HFFc6 (cell line): ENCODE measurements at regions not wholly inside any gene's neighbourhood (a gene's known extent, or its start where the extent isn't known, plus 50 kb on each side); places are given as distances from the start of the nearest gene placed in this dataset.

Experiments used
- DNase-seq: peaks from one replicate; pipeline ENCODE4 v3.0.0-alpha.2; 2018
- H3K27ac Mint-ChIP-seq: 2 replicates; pipeline ENCODE4 v1.8.0; 2020; ENCODE audit warnings: mild to moderate bottlenecking, mixed read lengths
- H3K27me3 Mint-ChIP-seq: 2 replicates; pipeline ENCODE4 v1.8.0; 2021; ENCODE audit warnings: mild to moderate bottlenecking, moderate library complexity, mixed read lengths; ENCODE audit not compliant: insufficient read depth
- H3K36me3 Mint-ChIP-seq: 2 replicates; pipeline ENCODE4 v1.8.0; 2021; ENCODE audit warnings: low read depth, mixed read lengths
- H3K4me1 Mint-ChIP-seq: 2 replicates; pipeline ENCODE4 v1.8.0; 2020; ENCODE audit warnings: low read depth, mixed read lengths
- H3K4me3 Mint-ChIP-seq: 2 replicates; pipeline ENCODE4 v1.8.0; 2020; ENCODE audit warnings: mild to moderate bottlenecking, moderate library complexity, mixed read lengths
- H3K9me3 Mint-ChIP-seq: 2 replicates; pipeline ENCODE4 v1.8.0; 2020; ENCODE audit warnings: mild to moderate bottlenecking, mixed read lengths
- CTCF ChIP-seq: fragments of 200-600 bp; sonication (generic); IDR thresholded peaks from 2 replicates; pipeline ENCODE4 v1.5.0; 2021; ENCODE audit warnings: antibody characterized with exemption, mild to moderate bottlenecking

DNA sequence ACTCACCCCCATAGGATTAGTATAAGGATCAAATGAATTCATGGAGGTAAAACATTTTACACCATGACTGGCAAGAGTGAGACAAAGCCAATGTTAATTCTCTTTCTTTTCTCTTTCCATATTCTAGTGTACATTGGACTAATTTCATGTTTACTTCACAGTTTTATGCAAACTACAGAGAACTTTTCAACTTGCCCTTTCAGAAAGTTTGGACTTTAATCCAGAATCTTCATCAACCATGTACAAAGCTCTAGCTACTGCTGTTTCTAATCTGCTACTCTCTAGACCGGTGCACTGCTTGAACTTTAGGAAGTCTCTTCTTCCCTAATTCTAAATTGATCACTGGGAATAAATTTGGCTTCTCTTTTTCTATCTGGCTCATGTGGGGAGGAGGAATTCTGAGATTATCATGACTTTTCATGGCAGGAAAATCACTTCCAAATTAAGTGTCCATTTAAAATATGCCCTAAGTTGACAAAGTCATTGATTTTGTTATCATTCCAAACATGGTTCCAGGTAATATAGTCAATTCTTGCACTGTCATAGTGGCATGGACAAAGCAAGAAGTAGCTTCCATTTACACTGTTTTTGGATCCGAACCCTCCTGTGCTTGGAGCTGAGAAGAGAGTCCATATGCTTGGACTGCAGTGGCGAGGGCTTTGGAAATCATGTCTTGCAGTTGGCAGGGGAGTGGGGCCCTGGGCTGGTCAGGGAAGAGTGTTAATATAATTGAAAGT is 903.3 kb downstream of the CCSER2 start:
- Mint-ChIP-seq H3K9me3 (peaks cover 36% of the 10 kb centered on the region), H3K4me1 (no peaks in the 10 kb centered on the region), H3K27ac (no peak overlapping the region), H3K4me3 (no peak overlapping the region), H3K36me3 (no peaks in the 10 kb centered on the region), H3K27me3 (peaks cover 3% of the 10 kb centered on the region)
- no peak for TF ChIP-seq CTCF
- no peak for DNase-seq

DNA sequence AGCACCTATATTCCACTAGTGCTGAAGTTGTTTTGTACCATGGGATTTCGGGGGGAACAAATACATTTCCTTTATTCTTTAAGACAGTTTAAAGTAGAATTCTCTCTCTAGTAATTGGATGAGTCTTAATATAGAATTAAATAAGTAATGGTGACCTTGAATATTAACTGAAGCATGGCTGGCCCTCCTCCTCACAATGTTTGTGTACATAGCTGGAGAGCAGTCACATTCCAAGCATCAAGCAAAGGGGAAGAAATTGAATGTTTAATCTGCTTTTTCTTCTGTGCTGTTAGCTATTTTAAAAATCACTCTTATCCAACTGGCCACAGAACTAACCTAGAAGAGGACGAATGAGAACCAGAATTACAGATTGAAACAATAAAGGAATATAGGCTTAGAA is 906.9 kb downstream of the CCSER2 start:
- Mint-ChIP-seq H3K27ac (no peak overlapping the region), H3K9me3 (peaks cover 44% of the 10 kb centered on the region), H3K36me3 (no peaks in the 10 kb centered on the region; the same call in 1 of the 2 replicates), H3K27me3 (peaks cover 1% of the 10 kb centered on the region), H3K4me1 (no peaks in the 10 kb centered on the region), H3K4me3 (no peak overlapping the region)
- no peak for TF ChIP-seq CTCF
- no peak for DNase-seq

- H3K9me3 Mint-ChIP-seq: peaks cover 68% of the 10 kb centered on the region
- no peak overlapping the region for H3K27ac Mint-ChIP-seq
- no peak for TF ChIP-seq CTCF
- H3K27me3 Mint-ChIP-seq: peaks cover 1% of the 10 kb centered on the region
- H3K4me1 Mint-ChIP-seq: no peaks in the 10 kb centered on the region
- DNase-seq: no peak
- H3K36me3 Mint-ChIP-seq: no peaks in the 10 kb centered on the region; the same call in 1 of the 2 replicates
- no peak overlapping the region for H3K4me3 Mint-ChIP-seq
Observed at GRCh38 chr10:85238676-85239075, 910.3 kb downstream of the CCSER2 start.

GRCh38 chr10:85250304-85250703 is 921.9 kb downstream of the CCSER2 start:
- H3K4me1 Mint-ChIP-seq: no peaks in the 10 kb centered on the region
- DNase-seq: no peak
- no peak for TF ChIP-seq CTCF
- H3K4me3 Mint-ChIP-seq: no peak overlapping the region
- no peaks in the 10 kb centered on the region for H3K36me3 Mint-ChIP-seq
- no peaks in the 10 kb centered on the region for H3K27me3 Mint-ChIP-seq
- peaks cover 48% of the 10 kb centered on the region for H3K9me3 Mint-ChIP-seq
- no peak overlapping the region for H3K27ac Mint-ChIP-seq

- DNase-seq: no peak
- peaks cover 67% of the 10 kb centered on the region for H3K9me3 Mint-ChIP-seq
- H3K4me3 Mint-ChIP-seq: no peak overlapping the region
- H3K27me3 Mint-ChIP-seq: no peaks in the 10 kb centered on the region
- no peaks in the 10 kb centered on the region for H3K36me3 Mint-ChIP-seq
- no peak for TF ChIP-seq CTCF
- no peaks in the 10 kb centered on the region for H3K4me1 Mint-ChIP-seq
- H3K27ac Mint-ChIP-seq: no peak overlapping the region
Observed at GRCh38 chr10:85256481-85256880, 928.1 kb downstream of the CCSER2 start.
